H1 (cell line): ENCODE measurements at regions not wholly inside any gene's neighbourhood (a gene's known extent, or its start where the extent isn't known, plus 50 kb on each side); places are given as distances from the start of the nearest gene placed in this dataset.

ENCODE experiments used
- BACH1 ChIP-seq: IDR thresholded peaks from 2 replicates; pipeline ENCODE4 v1.6.1; 2012; ENCODE audit warnings: low read length, improper control_type of control experiment
- CTCF ChIP-seq, 3 experiments: IDR thresholded peaks; 1 replicate in 2 of 3; 2 replicates in 1 of 3; pipeline versions ENCODE4 v1.5.1 to v1.6.1; 2011; ENCODE audit warnings: low read length in 3 of 3, mild to moderate bottlenecking in 3 of 3, inconsistent platforms in 2 of 3, low read depth in 1 of 3, moderate library complexity in 1 of 3; ENCODE audit not compliant: insufficient read depth in 1 of 3; ENCODE audit errors: control extremely low read depth in 1 of 3
- MAFK ChIP-seq: IDR thresholded peaks from 2 replicates; pipeline ENCODE4 v1.6.1; 2012; ENCODE audit warnings: low read depth, mild to moderate bottlenecking, improper control_type of control experiment, low read length
- POLR2A ChIP-seq, 2 experiments: IDR thresholded peaks; 1 replicate in 1 of 2; 2 replicates in 1 of 2; pipeline ENCODE4 v1.6.1; 2011; ENCODE audit warnings: low read depth in 2 of 2, low read length in 2 of 2, mild to moderate bottlenecking in 2 of 2; ENCODE audit errors: control extremely low read depth in 1 of 2
- POLR2AphosphoS5 ChIP-seq: IDR thresholded peaks from 2 replicates; pipeline ENCODE4 v1.6.1; 2011; ENCODE audit warnings: low read depth, low read length
- YY1 ChIP-seq: IDR thresholded peaks from 2 replicates; pipeline ENCODE4 v1.6.1; 2011; ENCODE audit warnings: low read depth, mild to moderate bottlenecking, low read length

GRCh38 chr3:65291448-65292125, 603.8 kb upstream of the ADAMTS9 start:
- TF ChIP-seq MAFK = no peak
- no peak for TF ChIP-seq YY1
- no peak for TF ChIP-seq CTCF (IDR thresholded peaks at IDR 0.05; ENCODE audit: control extremely low read depth in 1 of 3, insufficient read depth in 1 of 3, low read depth in 1 of 3, low read length in 3 of 3)
- no peak for TF ChIP-seq BACH1
- TF ChIP-seq POLR2AphosphoS5 = no peak
- TF ChIP-seq POLR2A (IDR thresholded peaks at IDR 0.05; ENCODE audit: control extremely low read depth in 1 of 2, low read depth in 2 of 2, low read length in 2 of 2) = no peak
